ENCODE measurements at regions not wholly inside any gene's neighbourhood (a gene's known extent, or its start where the extent isn't known, plus 50 kb on each side); places are given as distances from the start of the nearest gene placed in this dataset. TPM values are rescaled to one million over a fixed set of nuclear protein-coding genes. Genes with fewer than 3 reads are reported as not detected.

DNA sequence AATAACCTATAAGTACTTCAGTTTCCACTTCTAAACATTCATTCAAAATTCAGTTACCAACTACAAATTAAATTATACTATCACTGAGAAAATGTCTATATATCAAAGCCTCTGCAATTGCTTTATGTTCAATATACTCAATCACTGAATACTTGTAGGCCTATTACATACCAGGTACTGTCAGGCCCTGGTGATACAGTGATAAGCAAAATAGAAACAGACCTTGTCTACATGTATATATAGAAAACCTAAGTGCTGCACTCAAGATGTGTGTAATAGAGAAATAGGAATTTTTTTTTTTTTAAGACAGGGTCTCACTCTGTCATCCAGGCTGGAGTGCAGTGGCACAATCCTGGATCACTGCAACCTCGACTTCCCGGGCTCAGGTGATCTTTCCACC, 53.7 kb upstream of the PHF14 start:
- no peak for DNase-seq
- Histone ChIP-seq H3K4me3 (no peak overlapping the region), H3K27me3 (no peaks in the 10 kb centered on the region), H3K4me1 (no peaks in the 10 kb centered on the region), H3K27ac (no peak overlapping the region), H3K36me3 (replicated peaks in 1 of 2; ENCODE audit: insufficient read depth in 1 of 2, low read depth in 2 of 2) (no peaks in the 10 kb centered on the region), H3K9me3 (no peaks in the 10 kb centered on the region)
- no peak for ATAC-seq
- 71 to 77% methylated on average over 2 of the region's 2 CpGs for WGBS, 2 donors
- no peak for TF ChIP-seq POLR2A (IDR thresholded peaks at IDR 0.05)
- TF ChIP-seq, protein P1, sequence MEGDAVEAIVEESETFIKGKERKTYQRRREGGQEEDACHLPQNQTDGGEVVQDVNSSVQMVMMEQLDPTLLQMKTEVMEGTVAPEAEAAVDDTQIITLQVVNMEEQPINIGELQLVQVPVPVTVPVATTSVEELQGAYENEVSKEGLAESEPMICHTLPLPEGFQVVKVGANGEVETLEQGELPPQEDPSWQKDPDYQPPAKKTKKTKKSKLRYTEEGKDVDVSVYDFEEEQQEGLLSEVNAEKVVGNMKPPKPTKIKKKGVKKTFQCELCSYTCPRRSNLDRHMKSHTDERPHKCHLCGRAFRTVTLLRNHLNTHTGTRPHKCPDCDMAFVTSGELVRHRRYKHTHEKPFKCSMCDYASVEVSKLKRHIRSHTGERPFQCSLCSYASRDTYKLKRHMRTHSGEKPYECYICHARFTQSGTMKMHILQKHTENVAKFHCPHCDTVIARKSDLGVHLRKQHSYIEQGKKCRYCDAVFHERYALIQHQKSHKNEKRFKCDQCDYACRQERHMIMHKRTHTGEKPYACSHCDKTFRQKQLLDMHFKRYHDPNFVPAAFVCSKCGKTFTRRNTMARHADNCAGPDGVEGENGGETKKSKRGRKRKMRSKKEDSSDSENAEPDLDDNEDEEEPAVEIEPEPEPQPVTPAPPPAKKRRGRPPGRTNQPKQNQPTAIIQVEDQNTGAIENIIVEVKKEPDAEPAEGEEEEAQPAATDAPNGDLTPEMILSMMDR (IDR thresholded peaks at IDR 0.05), result no peak
- intact Hi-C loops (cut with DNase I), result no loop called here

Small RNA genes in the stretch of these regions (small RNA-seq; reads per million reads assigned to genes)
- gene AC004852.1, result not detected
- not detected for gene AC009945.1
- not detected for gene RF00012
- gene RF00019, result not detected
